GM18508 (cell line): ENCODE measurements at regions not wholly inside any gene's neighbourhood (a gene's known extent, or its start where the extent isn't known, plus 50 kb on each side); places are given as distances from the start of the nearest gene placed in this dataset.

Experiments
- ATAC-seq: cut with Tn5 transposase; IDR thresholded peaks from one replicate; pipeline ENCODE4 v1.9.1; 2021; ENCODE audit warnings: moderate number of reproducible peaks; ENCODE audit not compliant: insufficient read depth, unreplicated experiment

DNA sequence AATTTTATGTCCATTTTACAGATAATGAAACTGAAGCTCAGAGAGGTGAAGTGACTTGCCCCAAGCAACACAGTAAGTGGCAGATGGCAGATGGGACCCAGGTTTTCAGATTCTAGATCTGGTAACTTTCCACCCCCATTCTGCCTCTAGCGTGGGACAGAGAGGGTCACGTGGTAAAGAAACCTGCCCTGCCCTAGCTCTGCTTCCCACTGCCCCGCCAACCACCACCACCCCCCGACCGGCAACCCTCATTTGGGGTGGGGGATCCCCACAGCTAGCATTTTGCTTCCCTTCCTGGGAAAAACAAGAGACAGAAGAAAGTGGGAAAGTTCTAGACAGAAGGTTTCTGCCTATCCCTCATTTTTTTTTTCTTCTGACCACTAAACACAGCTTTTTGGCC is 172.5 kb downstream of the ACTL7B start:
- ATAC-seq: no peak

DNA sequence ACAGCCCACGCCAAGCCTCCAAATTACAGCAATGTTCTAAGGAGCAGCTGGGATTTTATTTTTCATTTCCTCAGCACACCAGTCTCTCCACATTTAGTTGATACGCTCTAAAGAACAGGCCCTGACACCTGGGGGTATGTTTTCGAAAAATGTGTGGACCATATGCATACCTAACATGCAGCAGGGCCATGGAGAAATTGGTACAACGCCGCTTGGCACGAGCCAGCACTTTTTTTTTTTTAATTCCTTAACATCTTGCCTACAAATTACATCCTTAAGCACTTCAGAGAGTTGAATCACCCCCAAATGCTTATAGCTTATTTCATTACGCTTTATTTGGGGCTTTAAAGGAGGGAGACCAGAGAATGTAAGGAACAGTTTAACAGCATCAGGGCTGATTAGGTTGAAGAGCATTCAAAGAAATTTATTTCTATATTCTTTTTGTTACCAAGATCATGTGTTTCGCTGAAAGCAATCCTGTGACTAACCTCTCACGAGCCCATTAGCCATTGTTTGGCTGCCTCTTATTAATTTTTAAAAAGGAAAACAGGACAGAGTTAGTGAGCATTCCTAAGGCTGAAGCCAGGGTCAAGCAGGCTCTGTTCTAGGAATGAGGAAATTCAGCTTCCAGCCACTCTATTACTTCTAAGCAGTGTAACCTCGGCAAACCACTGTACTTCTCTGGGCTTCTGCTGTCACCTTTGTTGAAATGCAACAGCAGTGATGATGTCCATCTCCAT is 173.8 kb downstream of the ACTL7B start:
- no peak for ATAC-seq

DNA sequence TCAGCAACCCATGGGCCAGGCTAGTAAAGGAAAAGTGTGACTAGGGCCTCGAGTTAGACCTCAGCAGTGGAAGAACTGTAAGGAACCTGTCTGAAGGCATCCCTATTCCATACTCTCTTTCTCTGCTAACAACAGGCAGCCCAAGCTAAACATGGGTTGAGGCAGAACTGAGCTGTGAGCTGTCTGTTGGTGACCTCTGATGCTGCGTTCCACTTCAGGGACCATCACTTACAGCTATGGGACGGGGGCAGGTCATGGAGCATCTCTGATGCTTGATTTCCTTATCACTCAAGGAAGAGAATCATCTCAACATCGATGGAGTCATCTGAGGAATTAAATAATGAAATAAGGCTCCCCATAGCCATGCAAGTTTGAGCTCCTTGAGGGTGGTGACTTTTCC is 174.8 kb downstream of the ACTL7B start:
- no peak for ATAC-seq

DNA sequence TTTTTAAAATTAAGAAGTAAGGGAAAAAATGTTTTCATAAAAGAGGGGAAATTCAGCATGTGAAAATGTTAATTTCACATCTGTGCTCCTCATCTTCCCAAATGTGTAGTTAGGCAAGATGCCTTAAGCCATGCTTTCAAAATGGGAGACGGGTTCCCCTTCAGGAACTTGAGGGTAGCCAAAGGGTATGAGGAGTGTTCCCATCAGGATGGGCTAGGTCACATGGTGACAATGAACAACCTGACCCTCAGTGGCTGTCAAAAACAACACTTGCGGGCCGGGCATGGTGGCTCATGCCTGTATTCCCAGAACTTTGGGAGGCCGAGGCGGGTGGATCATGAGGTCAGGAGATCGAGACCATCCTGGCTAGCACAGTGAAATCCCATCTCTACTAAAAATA is 178.0 kb downstream of the ACTL7B start:
- no peak for ATAC-seq

DNA sequence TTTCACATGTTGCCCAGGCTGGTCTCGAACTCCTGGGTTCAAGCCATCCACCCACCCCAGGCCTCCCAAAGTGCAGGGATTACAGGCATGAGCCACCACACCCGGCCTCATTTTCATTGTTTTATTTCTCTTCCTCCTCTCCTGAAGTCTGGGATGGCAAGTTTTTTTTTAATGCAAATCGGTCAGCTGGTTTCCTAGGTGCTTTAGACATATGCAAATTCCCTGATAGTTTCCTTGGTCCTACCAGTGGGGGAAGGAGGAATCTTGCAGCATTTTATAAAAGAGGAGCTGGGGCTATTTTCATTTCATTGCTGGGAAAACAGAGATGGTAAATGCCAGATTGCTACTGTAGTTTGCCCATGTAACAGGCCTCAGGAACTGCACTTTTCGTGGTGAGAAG is 179.4 kb downstream of the ACTL7B start:
- ATAC-seq: no peak

DNA sequence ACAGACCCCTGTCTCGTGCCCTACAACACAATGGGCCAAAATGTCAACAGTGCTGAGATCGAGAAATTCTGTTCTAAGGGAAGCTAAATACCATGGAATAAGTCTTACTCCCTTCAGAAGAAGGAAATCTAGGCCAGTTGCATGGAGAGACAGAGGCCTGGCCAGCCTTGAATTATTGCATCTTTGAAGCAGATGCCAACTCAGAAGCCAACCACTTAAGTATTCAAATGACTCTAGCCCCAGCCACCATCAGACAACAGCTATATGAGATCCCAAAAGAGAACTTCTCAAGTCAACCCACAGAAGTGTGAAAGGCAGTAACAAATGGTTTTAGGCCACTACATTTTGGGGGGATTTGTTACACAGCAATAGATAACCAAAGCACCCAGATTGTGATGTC is 180.1 kb downstream of the ACTL7B start:
- ATAC-seq: no peak

DNA sequence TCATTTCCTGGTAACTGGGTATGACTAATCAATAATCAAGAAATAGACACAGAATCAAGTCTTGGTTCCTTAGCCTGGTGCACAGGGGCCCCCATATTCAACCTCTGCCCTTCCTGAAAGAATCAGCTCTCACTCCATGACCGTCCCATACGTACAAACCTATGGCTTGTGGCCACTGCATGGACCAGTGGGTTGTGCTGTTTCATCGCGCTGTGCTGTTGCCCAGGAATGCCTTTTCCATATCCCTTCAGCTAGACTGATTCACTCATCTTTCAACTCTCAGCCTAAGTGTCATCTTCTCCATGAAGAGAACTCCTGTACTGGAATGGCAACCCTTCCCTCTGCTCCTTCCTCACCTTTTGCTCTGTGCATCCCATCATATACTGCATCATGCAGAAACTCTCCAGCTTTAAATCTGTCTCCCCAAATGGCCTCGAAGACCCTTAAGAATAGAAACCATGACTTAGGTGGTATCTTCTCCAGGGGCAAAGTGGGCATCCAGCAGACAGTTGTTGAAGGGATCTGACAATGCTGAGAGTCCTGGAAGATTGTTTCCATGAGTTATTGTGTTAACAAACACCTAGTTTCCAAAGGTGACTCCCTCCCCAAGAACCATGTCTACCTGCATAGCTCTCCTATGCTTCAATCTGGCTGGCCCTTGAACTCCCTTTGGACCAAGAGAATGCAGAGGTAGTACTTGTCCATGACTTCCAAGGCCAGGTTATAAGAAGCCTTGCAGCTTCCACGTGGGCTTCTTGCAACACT is 180.8 kb downstream of the ACTL7B start:
- ATAC-seq: no peak

DNA sequence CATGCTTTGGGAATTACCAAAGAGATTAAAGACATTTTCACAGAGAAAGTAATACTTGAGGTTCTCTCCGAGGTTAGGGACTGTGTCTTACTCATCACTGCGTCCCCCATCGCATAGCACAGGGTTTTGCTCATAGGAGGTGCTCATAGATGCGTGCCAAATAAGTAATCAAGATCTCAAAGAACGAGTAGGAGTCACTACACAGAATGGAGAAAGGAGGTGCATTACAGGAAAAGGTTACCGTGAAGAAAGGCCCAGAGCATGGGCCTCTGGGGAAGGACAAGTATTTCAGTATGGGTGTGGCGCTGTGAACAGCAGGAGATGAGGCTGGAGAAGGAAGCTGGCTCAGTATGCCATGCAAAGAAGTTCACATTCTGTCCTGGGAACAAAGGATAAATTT is 182.4 kb downstream of the ACTL7B start:
- no peak for ATAC-seq

DNA sequence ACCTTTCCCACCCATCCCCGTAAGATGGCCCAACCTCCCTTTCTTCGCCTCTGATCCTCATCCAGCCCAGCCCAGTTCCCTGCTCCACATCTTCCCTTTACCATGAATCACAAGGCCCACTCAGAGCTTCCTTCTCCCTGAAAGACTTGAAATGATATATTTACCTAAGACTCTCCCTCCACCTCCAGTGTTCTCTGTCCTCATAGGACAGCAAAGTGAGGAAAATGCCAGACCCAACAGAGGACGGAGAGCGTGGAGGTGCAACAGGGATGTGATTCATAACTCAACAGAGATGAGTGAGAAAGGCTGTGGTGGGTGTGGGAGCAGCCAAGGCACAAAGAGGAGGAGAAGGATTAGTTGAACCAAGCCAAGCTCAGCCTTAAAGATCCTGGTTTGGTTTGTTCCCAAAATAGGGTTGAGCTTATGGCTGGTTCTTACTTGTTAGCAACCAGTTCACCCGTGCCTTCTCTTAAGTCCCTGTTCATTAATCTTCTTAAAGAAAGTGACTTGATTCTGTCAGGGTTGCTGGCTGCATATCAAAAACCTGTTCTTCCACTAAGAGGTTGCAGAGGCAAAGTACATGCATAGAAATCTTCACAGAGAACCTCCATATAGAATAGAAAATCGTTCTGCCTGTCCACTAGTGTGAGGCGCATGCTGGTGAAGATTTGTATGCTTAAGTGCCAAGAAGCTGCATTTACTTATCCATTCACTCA is 183.2 kb downstream of the ACTL7B start:
- no peak for ATAC-seq

DNA sequence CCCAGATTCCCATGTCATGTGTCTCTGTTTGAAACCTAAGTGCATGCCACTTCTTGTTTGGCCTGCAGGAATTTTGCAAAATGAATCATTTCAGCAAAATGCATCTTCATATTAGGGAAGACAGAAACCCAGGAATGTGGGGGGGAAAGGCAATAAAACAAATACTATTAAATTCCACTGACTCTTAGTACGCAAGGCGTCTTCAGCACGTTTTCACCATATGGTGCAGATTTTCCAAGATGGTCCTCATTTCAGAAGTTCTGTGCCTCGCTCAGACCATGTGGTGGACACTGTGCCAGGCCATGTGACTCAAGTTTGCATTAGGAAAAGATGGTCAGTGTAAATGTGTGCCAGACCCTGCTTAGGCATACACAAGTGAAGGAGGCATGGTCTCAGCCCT is 184.0 kb downstream of the ACTL7B start:
- no peak for ATAC-seq

DNA sequence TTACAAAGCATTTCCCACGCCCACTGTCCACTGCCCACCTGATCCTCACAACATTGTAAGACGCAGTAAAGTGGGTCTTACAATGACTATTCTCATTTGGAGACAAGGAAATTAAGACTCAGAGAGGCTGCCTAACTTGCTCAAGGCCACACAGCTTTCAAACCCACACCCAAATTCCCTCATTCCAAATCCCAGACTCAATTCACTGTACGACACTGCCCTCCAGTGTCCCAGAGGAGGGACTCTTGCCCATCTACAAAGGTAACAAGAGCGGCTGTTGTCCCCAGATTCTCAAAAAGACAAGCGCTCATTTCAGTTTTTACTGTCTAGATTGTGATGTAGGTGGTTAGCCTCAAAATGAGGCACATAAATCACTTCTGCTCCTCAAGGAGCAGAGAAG is 184.6 kb downstream of the ACTL7B start:
- no peak for ATAC-seq

DNA sequence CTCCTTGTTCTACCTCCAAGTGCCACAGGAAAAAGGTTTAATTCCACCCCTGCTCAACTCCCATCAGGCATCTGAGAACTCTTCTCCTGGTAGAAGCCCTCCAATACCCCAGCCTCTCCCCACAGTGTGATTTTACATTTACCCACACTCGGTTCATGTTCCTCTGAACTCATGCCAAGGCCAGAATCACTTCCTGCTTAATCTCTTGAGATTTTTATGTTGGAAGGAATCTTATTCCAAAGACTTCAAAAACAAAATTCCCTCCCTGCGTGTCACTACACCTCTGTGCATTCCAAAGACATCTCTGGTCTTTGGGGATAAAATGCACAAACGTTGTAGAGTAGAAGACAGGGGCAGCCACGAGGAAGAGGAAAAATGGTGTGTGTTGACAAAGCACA is 186.8 kb downstream of the ACTL7B start:
- ATAC-seq: no peak

DNA sequence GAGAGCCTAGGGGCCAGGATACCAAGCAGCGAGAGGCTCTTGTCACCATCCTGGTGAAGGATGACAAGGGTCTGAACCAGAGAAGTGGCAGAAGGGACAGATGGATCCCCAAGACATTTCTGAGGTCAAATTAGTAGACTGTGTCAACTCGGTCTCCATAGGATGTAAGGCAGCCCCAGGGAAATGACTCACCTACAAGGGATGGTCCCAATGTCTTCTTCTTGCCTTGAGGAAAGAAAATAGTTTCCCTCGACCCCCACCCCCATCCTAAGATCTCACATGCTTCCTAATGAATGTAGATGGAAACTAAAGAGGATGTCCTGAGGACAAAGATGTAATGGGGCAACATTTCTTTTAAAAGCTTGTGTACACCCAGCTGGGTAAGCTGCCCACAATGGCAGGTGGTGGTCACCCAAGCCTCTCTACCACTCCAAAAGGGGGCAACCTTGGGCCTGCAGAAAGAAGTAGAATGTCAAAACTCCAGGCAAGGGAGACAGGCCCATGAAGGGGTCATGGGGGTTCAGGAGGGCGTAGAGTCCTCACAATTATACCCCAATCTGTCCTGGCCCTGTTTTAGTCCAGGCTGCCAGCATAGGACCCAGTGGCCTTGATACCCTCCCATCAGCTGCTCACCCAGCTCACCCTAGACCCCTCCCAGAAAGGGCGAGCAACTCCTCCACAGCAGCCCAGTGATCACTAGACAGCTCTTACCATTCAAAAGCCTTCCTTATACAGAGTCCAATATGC is 187.4 kb downstream of the ACTL7B start:
- no peak for ATAC-seq

DNA sequence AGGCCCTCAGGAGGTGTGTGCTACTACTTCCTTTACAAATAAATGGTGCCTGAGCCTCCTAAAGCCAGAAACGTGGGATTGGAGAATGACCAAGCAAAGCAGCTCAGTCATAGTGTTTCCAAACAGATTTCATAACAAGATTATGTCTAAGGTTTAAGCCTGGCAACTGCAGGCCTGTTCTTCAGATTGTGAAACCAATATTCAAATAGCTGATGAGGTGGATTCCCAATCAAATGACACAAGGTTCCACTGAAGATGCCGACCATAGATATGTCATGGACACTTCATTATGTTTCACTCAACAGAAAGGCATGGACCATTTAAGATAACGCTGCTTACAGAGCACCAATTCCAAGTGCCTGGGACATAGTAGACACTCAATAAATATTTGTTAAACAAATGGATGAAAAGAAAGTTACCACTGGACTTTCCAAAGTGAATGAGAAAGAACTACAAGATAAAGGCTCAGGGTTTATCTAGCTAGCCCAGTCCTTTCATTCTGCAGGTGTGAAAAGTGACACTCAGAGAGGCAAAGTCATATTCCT is 189.5 kb downstream of the ACTL7B start:
- no peak for ATAC-seq

DNA sequence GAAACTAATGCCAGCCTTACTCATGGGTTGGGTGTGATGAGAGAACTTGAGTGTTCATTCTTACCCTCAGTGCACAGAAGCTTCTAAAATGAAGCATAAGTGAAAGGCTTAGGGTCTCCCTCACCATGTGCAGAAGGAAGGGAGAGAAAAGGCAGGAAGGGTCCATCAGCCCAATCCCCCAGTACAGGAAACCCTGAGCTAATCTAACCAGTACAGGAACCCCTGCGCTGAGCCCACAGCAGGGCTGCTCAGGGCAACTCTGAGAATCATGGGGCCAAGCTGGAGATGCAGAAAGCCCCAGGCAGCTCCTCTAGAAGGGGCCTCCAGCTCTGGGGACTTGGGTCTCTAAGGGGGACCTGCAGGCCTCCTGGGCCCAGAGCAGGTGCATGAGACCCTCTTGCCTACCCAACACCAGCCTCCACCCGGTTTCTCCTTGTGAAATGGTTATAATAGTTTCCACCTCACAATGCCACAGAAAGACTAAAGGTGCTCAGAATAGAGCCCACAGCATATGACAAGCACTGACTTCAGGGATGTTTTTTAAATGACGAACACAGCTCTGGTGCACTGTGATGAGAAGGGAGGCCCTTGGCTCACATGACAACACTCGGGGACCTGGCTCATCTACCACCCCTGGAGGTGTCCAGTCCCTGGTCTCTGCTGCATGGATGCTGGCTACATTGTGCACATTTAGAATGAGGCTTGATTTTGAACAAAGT is 190.1 kb downstream of the ACTL7B start:
- no peak for ATAC-seq

DNA sequence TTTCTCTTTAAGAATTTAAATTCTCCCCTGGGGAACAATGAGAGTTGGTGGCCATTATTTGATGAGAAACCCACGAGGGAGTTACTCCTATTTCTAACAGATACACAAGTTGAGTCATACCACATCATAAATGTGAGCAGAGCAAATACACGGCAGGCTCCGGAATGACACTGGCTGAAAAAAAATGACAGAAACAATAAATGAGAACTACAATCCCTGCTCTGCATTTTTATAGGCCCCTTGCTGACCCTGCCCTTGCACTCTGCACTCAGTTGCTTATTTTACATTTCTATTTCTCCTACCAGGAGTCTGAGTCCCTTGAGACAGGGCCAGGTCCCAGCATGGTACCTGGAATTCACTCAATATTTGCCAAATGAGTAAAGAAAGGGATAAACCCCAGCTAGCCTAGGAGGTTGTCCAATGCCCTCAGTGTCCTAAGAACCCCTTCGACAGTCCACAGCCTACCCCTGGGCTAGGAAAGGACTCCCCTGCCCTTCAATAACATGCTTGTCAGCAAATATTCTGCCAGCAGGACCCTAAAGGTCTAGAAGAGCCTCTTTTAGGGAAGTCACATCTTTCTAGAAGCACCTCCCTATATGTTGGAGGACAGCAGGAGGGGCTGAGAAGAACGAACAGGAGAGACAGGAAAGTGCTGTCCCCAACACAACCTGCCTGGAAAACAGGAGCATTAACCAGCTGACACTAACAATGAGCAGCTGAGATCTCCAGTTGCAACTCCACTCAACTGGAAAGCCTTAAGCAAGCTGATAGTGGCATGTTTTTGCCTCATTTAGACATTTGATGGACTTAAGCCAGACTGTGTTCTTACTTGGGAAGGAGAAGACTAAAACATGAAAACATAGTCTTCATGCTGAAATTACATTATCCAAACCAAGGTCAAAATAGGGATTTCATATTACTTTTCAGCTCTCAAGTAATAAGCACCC is 191.2 kb downstream of the ACTL7B start:
- ATAC-seq: no peak

DNA sequence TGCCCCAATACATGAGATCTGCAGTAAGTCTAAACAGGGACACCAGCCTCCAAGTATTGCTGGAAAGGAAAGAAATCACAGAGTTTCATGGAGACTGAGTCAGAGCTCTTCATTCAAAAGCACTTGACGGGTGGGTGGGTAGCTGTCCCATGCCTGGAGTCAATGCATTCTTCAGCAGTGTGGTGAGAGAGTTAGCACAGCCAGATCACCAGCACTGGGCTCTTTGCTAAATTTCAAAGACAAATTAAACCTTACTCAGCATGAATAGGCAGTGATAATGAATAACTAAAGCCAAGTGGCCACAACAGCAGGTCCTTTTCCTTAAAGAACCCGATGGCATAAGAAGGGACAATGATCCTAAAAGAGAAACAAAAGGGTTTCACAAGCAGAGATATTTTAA is 192.4 kb downstream of the ACTL7B start:
- no peak for ATAC-seq

DNA sequence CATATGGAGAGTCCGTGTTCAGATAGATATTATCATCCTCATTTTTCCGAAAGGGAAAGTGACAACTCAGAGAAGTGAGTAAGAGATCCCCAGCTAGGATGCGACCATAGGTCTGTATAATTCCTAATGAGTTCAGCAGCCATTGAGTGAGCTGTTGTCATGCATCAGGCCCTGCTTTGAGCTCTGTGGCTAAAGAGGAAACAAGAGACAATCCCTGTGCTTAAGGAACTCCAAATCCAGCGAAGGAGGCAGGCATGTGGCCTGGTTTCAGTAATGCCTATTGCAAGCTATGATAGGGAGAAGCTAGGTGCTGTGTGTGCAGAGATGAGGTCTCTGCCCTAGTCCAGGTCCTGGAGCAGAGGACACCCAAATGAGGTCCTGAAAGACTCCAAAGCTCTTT is 192.8 kb downstream of the ACTL7B start:
- no peak for ATAC-seq
